Activated CD4-positive, alpha-beta T cell treated with anti-CD3 and anti-CD28 coated beads, Interleukin-2, amount 10 ng/mL, durations not matched to agents 24 days and 14 days (primary cell): ENCODE measurements at regions not wholly inside any gene's neighbourhood (a gene's known extent, or its start where the extent isn't known, plus 50 kb on each side); places are given as distances from the start of the nearest gene placed in this dataset.

Experiments used
- DNase-seq: peaks from one replicate; pipeline ENCODE4 v3.0.0; 2022
- H3K27ac Mint-ChIP-seq: one replicate; pipeline ENCODE4 v1.8.0; 2022; ENCODE audit warnings: mild to moderate bottlenecking, mixed read lengths
- H3K27me3 Mint-ChIP-seq: one replicate; pipeline ENCODE4 v1.8.0; 2022; ENCODE audit warnings: mixed read lengths
- H3K36me3 Mint-ChIP-seq: one replicate; pipeline ENCODE4 v1.8.0; 2022; ENCODE audit warnings: low read depth, mild to moderate bottlenecking, mixed read lengths
- H3K4me1 Mint-ChIP-seq: one replicate; pipeline ENCODE4 v1.8.0; 2021; ENCODE audit warnings: mixed read lengths
- H3K4me3 Mint-ChIP-seq: one replicate; pipeline ENCODE4 v1.8.0; 2022; ENCODE audit warnings: mild to moderate bottlenecking, moderate library complexity, mixed read lengths
- H3K9me3 Mint-ChIP-seq: one replicate; pipeline ENCODE4 v1.8.0; 2021; ENCODE audit warnings: mixed read lengths
- intact Hi-C: fragments of 100-400 bp; cut with micrococcal nuclease; formaldehyde crosslinking; loops from one replicate; pipeline ENCODE4 v1.15.1; 2023

DNA sequence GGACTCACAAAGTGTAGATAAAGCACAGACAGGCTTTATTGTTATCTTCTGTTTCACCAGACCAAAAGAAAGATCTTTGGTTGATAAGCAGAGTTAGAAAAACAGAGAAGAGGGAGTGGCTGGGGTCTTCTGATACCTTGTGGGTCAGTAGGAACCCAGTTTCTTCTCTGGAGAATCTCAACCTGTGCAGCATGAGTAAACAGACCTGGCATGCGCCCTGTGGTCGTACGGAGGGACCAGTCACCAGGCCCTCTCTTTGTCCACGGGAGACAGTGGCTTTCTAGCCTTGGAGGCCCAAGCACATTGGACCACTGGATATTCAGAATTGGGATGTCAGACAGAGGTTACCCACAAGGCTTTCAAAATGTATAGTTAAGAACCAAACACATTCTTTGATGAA is 418.9 kb upstream of the FANCL start:
- intact Hi-C loops, result no loop called here
- no peak overlapping the region for H3K4me3 Mint-ChIP-seq
- no peaks in the 10 kb centered on the region for H3K27me3 Mint-ChIP-seq
- no peaks in the 10 kb centered on the region for H3K4me1 Mint-ChIP-seq
- no peak overlapping the region for H3K27ac Mint-ChIP-seq
- H3K9me3 Mint-ChIP-seq, result no peaks in the 10 kb centered on the region
- no peak for DNase-seq
- no peaks in the 10 kb centered on the region for H3K36me3 Mint-ChIP-seq

DNA sequence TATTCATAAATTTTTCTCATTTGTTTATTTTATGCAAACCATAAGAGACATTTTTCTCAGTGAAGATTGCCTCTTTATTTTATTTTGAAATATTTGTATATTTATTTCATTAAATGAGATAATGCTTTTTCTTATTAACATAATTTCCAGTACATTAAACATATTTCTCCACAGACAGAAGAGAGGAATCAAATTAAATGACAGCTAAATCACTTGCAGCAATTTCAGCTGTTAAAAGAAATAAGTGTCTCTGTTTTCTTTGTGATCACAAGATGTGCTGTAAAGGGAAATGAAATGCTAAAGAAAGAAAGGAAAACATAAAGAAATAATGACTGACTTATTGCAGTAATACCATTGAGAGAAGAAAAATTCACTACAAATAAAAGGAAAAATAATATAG is 414.0 kb upstream of the FANCL start:
- Mint-ChIP-seq H3K9me3 (no peaks in the 10 kb centered on the region), H3K27me3 (peaks cover 2% of the 10 kb centered on the region), H3K27ac (no peak overlapping the region), H3K4me1 (no peaks in the 10 kb centered on the region), H3K4me3 (no peak overlapping the region), H3K36me3 (no peaks in the 10 kb centered on the region)
- intact Hi-C loops, result no loop called here
- DNase-seq, result no peak

DNA sequence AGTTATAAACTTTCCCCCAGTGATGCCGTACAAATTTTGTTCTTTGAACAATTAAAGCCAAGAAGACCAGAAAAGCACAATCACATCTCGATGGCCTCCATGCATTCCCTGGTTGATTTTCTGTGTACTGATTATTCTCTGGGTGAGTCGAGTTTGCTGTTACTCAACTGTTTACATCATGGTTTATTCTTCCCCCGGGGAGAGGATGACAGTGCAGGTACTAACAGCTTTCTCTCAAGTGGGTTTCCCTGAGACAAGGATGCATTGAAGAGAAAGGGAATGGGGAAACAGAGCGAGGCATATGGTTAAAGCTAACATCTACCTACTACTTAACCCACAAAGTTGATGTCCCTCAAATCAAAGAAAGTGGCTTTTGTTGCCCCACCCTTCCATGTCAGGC is 410.8 kb upstream of the FANCL start:
- DNase-seq, result no peak
- no peaks in the 10 kb centered on the region for H3K36me3 Mint-ChIP-seq
- intact Hi-C loops, result no loop called here
- no peak overlapping the region for H3K4me3 Mint-ChIP-seq
- H3K9me3 Mint-ChIP-seq, result no peaks in the 10 kb centered on the region
- no peaks in the 10 kb centered on the region for H3K4me1 Mint-ChIP-seq
- no peak overlapping the region for H3K27ac Mint-ChIP-seq
- H3K27me3 Mint-ChIP-seq, result peaks cover 2% of the 10 kb centered on the region

DNA sequence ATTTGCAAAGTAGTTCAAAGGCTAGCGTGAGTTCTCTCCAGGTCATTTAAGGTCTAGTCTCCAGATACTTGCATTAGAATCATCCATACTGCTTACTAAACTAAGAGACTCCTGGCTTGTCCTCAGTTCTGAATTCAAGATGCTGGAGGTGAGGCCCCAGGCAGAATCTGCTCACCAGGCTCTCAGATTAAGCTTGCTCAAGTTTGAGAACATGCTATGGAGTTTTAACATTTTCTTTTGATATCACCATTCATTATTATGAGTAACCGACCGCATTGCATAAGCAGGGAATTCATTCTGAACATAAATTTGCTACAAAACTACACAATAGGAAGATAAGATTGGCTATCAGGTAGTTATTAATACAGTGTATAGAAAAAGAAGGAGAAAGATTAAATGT is 409.7 kb upstream of the FANCL start:
- no peak for DNase-seq
- H3K27ac Mint-ChIP-seq, result no peak overlapping the region
- no peaks in the 10 kb centered on the region for H3K4me1 Mint-ChIP-seq
- no peaks in the 10 kb centered on the region for H3K36me3 Mint-ChIP-seq
- H3K27me3 Mint-ChIP-seq, result peaks cover 2% of the 10 kb centered on the region
- intact Hi-C loops, result no loop called here
- no peak overlapping the region for H3K4me3 Mint-ChIP-seq
- H3K9me3 Mint-ChIP-seq, result no peaks in the 10 kb centered on the region

DNA sequence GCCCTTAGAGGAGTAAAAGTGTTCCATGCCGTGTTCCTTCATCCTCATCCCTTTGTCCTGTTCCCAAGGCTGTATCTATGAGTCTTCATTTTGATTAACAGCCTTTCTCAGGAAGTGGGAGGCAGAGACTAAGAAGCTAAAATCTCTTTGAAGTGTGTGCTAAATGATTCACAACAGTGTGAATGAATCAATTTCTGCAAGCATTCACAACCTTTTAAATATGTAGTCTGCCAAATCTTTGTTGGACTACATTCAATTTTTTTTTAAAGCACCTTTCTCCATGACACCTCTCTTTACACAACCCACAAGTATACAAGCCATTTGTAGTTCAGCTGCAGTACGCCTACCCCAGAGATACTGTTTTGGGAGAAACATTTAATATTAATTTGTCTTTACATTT is 408.6 kb upstream of the FANCL start:
- Mint-ChIP-seq H3K4me3 (no peak overlapping the region), H3K27ac (no peak overlapping the region), H3K4me1 (no peaks in the 10 kb centered on the region), H3K9me3 (no peaks in the 10 kb centered on the region), H3K36me3 (no peaks in the 10 kb centered on the region), H3K27me3 (peaks cover 2% of the 10 kb centered on the region)
- intact Hi-C loops, result no loop called here
- DNase-seq, result no peak

DNA sequence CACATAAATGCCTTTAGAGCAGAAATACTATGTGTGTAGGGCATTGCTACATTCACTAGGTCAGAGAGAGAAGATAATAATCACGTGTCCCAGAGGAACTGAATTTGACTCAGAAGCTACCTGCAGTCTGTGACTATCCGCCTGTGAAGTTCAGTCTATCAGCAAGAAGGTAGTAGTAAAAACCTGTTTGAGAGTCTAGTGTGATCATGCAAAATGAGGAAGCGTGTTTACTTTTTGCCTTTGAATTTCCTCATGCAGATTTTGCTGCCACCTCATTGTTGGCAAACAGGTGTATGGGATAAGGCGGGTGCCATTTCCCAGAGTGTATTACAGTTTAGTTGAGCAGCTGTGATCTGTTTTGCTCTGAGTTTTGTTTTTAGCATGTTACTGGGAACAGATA is 403.9 kb upstream of the FANCL start:
- Mint-ChIP-seq H3K27ac (no peak overlapping the region), H3K4me1 (no peaks in the 10 kb centered on the region), H3K36me3 (no peaks in the 10 kb centered on the region), H3K27me3 (no peaks in the 10 kb centered on the region), H3K9me3 (no peaks in the 10 kb centered on the region), H3K4me3 (no peak overlapping the region)
- DNase-seq, result no peak
- intact Hi-C loops, result no loop called here

DNA sequence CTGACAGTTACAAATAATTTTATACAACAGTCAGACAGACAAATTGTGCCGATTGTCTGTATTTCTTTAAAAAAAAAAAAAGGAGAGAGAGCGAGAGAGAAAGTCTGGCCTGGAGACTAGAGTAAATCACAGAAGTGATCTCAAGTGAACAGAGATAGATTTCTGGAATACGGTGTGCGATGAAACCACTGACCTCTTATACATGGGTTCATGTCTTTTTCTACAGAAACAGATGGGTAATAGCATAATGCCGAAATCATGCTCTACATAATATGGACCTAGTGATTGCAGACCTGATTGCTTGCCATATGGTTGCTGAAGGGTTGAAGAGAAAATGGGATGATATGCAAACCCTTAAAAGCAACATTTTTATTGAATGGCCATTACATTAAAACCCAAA is 403.3 kb upstream of the FANCL start:
- H3K4me3 Mint-ChIP-seq, result no peak overlapping the region
- no peak overlapping the region for H3K27ac Mint-ChIP-seq
- intact Hi-C loops, result no loop called here
- no peaks in the 10 kb centered on the region for H3K4me1 Mint-ChIP-seq
- H3K9me3 Mint-ChIP-seq, result no peaks in the 10 kb centered on the region
- H3K27me3 Mint-ChIP-seq, result no peaks in the 10 kb centered on the region
- no peak for DNase-seq
- no peaks in the 10 kb centered on the region for H3K36me3 Mint-ChIP-seq

DNA sequence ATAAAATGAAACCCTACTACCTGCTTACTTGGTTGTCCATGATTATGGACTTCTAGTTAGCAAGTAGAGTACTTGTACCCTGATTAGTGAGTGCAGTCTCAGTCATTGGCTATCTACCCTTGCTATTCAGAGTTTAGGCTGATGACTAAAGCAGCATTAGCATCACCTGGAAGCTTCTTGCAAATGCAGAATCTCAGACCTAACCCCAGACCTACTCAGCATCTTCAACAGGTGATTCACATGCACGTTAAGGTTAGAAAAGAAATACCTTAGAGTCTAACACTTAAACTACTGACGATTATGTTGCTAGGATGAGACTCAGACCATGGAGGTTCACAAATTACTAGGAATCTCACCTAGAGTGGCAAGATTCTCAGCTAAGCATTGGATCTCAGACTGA is 399.9 kb upstream of the FANCL start:
- intact Hi-C loops, result no loop called here

DNA sequence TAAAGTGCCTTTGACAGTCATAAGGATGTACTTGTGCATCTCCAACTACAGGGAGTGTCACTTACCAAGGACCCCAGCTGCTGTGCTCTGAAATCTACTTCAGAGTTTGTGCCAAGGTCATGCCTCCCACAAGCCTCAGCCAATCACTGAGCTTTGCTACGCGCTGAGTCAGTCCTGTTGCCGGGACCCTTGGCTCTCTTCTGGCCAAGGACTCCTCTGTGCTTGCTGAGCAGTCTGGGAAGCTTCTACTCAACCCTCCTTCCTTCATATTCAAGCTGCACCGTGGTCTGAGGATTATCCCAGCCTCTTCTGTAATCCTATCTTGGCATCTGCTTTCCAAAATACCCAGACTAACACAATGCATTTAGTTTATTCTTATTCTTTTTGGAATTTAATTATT is 398.9 kb upstream of the FANCL start:
- no peaks in the 10 kb centered on the region for H3K4me1 Mint-ChIP-seq
- intact Hi-C loops, result no loop called here
- H3K27me3 Mint-ChIP-seq, result no peaks in the 10 kb centered on the region

More for the DNA sequence above, 399.9 kb upstream of the FANCL start:
- Mint-ChIP-seq H3K4me3 (no peak overlapping the region), H3K36me3 (no peaks in the 10 kb centered on the region), H3K27ac (no peak overlapping the region), H3K9me3 (no peaks in the 10 kb centered on the region), H3K4me1 (no peaks in the 10 kb centered on the region), H3K27me3 (no peaks in the 10 kb centered on the region)
- no peak for DNase-seq

DNA sequence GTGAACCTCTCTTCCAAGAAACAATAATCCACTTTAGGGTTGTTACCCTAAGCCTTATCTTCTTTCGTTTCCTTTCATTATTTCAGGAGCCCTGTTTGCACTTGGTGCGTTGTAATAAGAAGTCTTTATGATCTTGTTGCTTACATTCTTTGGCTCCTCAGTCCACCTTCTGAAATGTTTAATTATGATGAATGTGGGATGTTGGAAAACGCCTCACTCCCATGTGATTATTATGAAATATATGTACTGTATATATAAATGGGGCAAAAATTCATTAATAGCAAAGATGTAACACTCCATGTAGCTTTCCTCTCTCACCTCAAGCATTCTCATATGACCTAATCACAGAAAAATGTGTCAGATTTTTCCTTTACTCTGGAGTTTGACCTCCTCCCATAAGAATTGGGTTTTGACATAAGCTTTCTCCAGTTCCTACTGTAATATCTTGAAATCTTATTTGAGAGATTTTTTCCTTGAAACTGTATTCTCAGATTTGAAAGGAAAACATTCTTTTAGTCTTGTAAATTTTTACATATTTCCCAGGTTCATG is 397.2 kb upstream of the FANCL start:
- intact Hi-C loops, result no loop called here
- H3K27me3 Mint-ChIP-seq, result no peaks in the 10 kb centered on the region
- no peaks in the 10 kb centered on the region for H3K9me3 Mint-ChIP-seq
- DNase-seq, result no peak
- no peaks in the 10 kb centered on the region for H3K4me1 Mint-ChIP-seq
- no peak overlapping the region for H3K27ac Mint-ChIP-seq
- no peak overlapping the region for H3K4me3 Mint-ChIP-seq
- no peaks in the 10 kb centered on the region for H3K36me3 Mint-ChIP-seq

More for the DNA sequence above, 398.9 kb upstream of the FANCL start:
- H3K36me3 Mint-ChIP-seq, result no peaks in the 10 kb centered on the region
- no peaks in the 10 kb centered on the region for H3K9me3 Mint-ChIP-seq
- H3K4me3 Mint-ChIP-seq, result no peak overlapping the region
- no peak for DNase-seq
- H3K27ac Mint-ChIP-seq, result no peak overlapping the region

DNA sequence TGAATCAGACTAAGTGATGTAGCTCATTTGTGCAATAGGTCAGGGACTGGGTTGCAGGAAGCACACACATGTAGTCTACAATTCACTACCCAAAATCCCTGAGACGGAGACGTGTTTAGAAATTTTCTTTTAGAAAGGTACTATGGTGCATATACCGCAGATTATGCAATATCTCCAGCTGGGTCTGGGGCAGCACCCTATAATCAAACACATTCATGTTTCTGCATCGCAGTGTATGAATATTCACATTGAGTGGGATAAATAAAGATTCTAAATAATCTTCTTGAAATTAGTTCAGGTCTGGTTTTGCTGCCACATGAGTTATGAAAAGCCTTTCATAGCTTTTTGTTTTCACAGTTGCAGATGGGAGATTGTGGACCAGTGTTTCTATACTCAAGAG is 395.7 kb upstream of the FANCL start:
- intact Hi-C loops, result no loop called here
- H3K9me3 Mint-ChIP-seq, result no peaks in the 10 kb centered on the region
- H3K27me3 Mint-ChIP-seq, result no peaks in the 10 kb centered on the region
- H3K36me3 Mint-ChIP-seq, result no peaks in the 10 kb centered on the region
- H3K4me1 Mint-ChIP-seq, result no peaks in the 10 kb centered on the region
- no peak overlapping the region for H3K4me3 Mint-ChIP-seq
- no peak overlapping the region for H3K27ac Mint-ChIP-seq
- DNase-seq, result no peak

DNA sequence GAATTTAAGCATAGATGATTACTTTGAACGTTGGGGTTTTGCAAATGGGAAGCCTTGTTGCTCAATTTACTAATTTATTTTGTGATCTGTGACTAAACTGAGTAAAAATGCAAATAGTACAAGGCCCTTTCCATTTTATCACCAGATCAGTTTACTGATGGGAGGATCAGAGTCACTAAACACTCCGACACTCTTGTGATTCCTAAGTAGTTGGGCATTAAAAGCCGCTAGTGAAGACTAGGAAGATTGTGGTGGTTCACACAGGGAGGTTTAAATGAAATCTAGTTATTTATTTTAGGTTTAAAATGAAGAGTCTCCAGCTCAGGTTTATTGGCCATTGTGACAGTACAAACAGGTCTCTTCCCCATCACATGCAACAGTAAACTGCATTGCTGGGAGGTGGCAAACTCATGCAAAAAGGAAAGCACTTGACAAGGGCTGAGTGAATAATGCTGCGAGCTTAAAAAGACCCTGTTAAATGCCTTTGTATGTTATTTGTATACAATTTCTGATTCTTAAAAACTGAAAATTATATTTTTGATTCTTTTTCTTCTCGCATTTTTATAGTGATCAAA is 394.8 kb upstream of the FANCL start:
- H3K9me3 Mint-ChIP-seq, result no peaks in the 10 kb centered on the region
- DNase-seq, result no peak
- H3K27me3 Mint-ChIP-seq, result no peaks in the 10 kb centered on the region
- intact Hi-C loops, result no loop called here
- no peaks in the 10 kb centered on the region for H3K4me1 Mint-ChIP-seq
- H3K4me3 Mint-ChIP-seq, result no peak overlapping the region
- no peak overlapping the region for H3K27ac Mint-ChIP-seq
- no peaks in the 10 kb centered on the region for H3K36me3 Mint-ChIP-seq

DNA sequence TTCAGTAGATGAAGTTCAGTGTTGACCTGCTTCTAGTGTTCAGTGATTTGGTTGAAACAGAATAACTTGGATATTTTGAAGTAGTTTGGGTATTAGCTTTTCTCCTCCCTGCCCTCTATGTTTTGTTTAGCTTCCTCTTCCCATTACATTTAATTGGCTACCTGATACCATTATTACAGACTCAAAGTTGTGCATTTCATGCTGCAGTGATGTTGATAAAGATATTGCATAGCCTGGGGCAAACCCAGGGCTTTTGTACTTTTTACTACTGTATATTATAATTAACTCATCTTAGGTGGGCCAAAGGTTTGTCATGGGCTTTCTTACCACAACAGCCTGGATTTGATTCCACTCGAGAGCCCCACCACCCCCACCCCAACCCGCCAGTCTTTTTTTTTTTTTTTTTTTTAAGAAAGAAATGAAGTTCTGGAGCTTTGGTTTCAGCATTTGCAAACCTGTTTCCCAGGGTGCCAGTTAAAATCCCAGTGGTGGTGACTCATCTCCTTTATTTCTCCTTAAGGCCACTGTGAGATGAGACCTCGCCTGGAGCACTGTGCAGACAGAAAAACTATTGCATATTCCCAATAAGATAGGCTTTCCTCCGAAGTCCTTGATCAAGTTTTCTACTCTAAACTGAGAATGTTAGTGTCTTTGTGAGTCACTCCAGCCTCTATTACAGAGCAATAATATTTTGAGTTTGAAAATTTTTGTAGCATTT is 393.7 kb upstream of the FANCL start:
- no peak for DNase-seq
- Mint-ChIP-seq H3K4me1 (no peaks in the 10 kb centered on the region), H3K27me3 (no peaks in the 10 kb centered on the region), H3K27ac (no peak overlapping the region), H3K9me3 (no peaks in the 10 kb centered on the region), H3K4me3 (no peak overlapping the region), H3K36me3 (no peaks in the 10 kb centered on the region)
- intact Hi-C loops, result no loop called here

DNA sequence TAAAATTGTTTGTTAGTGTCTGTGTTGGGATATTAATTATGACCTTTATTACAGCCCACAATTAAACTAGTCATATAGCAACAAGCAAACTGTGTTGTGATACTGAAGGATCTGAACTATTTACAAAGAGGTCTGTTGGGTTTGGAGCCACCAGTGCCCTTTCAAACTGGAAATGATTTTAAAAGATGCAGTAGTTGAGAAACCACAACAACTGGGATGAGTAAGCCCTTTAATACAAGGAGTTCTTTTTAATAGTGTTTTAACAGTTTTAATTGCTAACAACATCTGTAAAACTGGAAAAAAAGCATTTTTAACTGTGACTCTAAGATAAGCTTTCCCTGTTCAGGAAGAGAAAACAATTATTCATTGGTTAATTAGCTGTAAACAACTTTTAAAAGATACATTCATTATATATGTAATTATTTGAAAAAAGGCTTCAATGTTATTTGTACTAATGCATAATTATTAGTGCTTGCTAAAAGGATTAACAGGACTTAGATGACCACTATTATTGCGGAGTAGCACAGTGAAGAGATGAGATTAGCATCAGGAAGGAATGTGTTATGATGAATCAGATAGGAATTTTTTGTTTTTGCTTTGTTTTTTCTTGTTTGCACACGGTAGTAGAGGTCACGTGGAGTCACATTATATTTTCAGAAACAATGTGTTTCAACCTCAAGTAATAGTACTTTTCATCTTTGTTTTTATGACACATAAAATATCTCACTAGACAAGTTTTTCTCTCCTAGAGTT is 392.7 kb upstream of the FANCL start:
- Mint-ChIP-seq H3K4me1 (no peaks in the 10 kb centered on the region), H3K4me3 (no peak overlapping the region), H3K36me3 (no peaks in the 10 kb centered on the region), H3K27me3 (no peaks in the 10 kb centered on the region), H3K27ac (no peak overlapping the region), H3K9me3 (no peaks in the 10 kb centered on the region)
- intact Hi-C loops, result no loop called here
- DNase-seq, result no peak
